ACC112 (cell line): ENCODE measurements at regions not wholly inside any gene's neighbourhood (a gene's known extent, or its start where the extent isn't known, plus 50 kb on each side); places are given as distances from the start of the nearest gene placed in this dataset.

Source experiments
- H2AFZ ChIP-seq: fragments of 200-600 bp; sonication (generic); one replicate; pipeline ENCODE4 v1.6.0; 2017; ENCODE audit warnings: antibody characterized with exemption, low read length; ENCODE audit not compliant: unreplicated experiment
- H3K27ac ChIP-seq: fragments of 200-600 bp; sonication (generic); 2 replicates; pipeline ENCODE4 v1.5.1; 2014; ENCODE audit warnings: low read depth, mild to moderate bottlenecking, antibody characterized with exemption, low read length, moderate library complexity
- H3K27me3 ChIP-seq: fragments of 200-600 bp; sonication (generic); 2 replicates; pipeline ENCODE4 v1.6.1; 2014; ENCODE audit warnings: mild to moderate bottlenecking, antibody characterized with exemption, low read length, moderate library complexity, mixed read lengths; ENCODE audit not compliant: insufficient read depth
- H3K36me3 ChIP-seq: fragments of 200-600 bp; sonication (generic); 2 replicates; pipeline ENCODE4 v1.6.1; 2016; ENCODE audit warnings: mild to moderate bottlenecking, antibody characterized with exemption, low read length, moderate library complexity, mixed read lengths; ENCODE audit not compliant: insufficient read depth
- H3K4me1 ChIP-seq: fragments of 200-600 bp; sonication (generic); one replicate; pipeline ENCODE4 v1.6.1; 2016; ENCODE audit warnings: low read length, mixed read lengths; ENCODE audit not compliant: insufficient read depth, unreplicated experiment, control insufficient read depth
- H3K4me3 ChIP-seq: fragments of 200-600 bp; sonication (generic); 2 replicates; pipeline ENCODE4 v1.5.1; 2014; ENCODE audit warnings: mild to moderate bottlenecking, low read depth, low read length
- H3K79me2 ChIP-seq: fragments of 200-600 bp; sonication (generic); one replicate; pipeline ENCODE4 v1.6.0; 2016; ENCODE audit warnings: low read length; ENCODE audit not compliant: control insufficient read depth, unreplicated experiment, insufficient read depth

DNA sequence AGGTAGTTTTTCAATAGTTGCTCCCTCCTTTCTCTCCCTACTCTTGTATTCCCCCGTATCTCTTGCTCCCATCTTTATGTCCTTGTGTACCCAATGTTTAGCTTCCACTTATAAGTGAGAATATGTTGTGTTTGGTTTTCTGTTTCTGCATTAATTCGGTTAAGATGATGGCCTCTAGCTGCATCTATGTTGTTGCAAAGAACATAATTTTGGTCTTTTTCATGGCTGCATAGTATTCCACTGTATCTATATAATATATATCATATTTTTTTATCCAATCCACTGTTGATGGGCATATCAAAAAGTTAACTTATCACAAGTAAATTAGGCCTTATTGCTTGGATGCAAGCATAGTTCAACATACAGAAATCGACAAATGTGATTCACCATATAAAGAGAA is 594.0 kb downstream of the TYW1 start:
- Histone ChIP-seq H3K27ac (no peak overlapping the region), H3K27me3 (no peaks in the 10 kb centered on the region), H3K79me2 (no peaks in the 10 kb centered on the region), H3K36me3 (no peaks in the 10 kb centered on the region), H3K4me3 (no peak overlapping the region), H3K4me1 (no peaks in the 10 kb centered on the region), H2AFZ (no peak overlapping the region)

DNA sequence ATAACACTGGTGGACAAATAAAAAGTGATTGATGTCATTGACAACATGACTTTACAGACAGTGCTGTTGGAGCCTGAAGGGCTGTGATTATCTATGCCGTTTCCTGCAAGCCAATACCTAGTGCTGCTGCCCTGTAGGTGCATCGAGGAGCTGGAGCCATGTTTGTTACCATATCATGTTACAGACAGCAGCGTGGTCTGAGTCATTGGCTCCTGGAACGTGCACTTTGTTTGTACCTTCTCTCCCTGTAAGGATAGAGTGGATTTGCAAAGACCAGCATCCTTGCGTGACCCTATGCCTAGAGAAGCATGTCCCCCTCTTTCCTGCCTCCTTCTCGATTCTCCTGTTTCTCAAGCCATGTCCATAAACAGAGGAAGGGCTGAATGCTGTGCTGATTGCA is 597.2 kb downstream of the TYW1 start:
- Histone ChIP-seq H3K27me3 (no peaks in the 10 kb centered on the region), H3K79me2 (no peaks in the 10 kb centered on the region), H2AFZ (no peak overlapping the region), H3K36me3 (no peaks in the 10 kb centered on the region), H3K4me1 (no peaks in the 10 kb centered on the region), H3K27ac (no peak overlapping the region), H3K4me3 (no peak overlapping the region)

DNA sequence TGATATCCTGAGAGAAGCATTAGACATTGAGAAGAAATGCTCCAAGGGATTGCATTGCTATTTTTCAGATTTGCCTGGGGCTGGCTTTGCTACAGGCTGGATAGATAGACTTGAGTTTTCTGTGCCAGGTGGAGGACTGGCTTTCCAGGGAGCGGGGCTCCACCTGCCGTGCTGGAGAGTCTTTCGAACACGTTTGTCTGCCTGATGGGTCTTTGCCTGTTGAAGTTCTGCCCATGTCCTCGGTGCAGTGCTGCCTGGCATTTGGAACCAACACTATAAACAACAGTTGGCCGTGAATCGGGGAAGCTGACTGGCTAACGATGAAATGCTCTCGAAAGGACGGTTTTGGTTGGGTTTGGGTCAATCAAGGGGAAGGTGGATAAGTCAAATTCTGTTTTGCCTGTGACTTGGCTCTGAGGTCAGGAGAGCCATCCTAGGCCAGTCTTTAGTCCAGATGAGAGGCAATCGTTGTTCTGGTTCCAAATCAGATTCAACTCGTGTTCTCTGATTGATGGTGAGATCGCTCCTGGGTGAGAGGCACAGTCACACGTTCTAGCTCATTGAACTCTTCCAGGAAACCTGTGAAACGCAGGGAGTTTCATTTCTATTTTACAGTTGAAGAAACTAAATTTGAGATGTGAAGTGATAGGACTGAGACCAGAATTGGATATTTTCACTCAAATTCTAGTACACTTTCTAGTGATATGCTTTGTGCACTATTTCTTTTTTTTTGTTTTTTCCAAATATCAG is 599.0 kb downstream of the TYW1 start:
- Histone ChIP-seq H3K79me2 (no peaks in the 10 kb centered on the region), H3K27me3 (no peaks in the 10 kb centered on the region), H3K27ac (no peak overlapping the region), H3K4me1 (no peaks in the 10 kb centered on the region), H2AFZ (no peak overlapping the region), H3K36me3 (no peaks in the 10 kb centered on the region), H3K4me3 (no peak overlapping the region)

DNA sequence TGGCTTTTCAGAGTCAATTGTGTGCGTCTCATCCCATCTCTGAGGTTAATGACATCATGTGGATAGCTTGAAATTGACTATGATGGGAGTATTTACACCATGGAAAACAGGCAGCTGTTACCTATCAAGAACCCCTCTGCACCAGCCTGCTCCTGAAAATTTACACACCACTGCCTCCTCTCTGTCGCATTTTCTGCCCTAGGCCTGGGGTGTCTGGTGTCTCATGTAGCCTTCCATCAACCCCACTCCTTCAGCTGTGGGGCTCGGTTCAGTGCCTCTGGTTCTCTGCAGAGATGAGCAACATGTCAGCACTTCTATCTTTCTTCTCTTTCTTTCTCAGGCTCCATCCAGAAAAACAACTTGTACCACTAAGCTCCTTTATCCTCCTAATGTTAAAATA is 600.5 kb downstream of the TYW1 start:
- Histone ChIP-seq H2AFZ (no peak overlapping the region), H3K79me2 (no peaks in the 10 kb centered on the region), H3K4me1 (no peaks in the 10 kb centered on the region), H3K27ac (no peak overlapping the region), H3K27me3 (no peaks in the 10 kb centered on the region), H3K36me3 (no peaks in the 10 kb centered on the region), H3K4me3 (no peak overlapping the region)

DNA sequence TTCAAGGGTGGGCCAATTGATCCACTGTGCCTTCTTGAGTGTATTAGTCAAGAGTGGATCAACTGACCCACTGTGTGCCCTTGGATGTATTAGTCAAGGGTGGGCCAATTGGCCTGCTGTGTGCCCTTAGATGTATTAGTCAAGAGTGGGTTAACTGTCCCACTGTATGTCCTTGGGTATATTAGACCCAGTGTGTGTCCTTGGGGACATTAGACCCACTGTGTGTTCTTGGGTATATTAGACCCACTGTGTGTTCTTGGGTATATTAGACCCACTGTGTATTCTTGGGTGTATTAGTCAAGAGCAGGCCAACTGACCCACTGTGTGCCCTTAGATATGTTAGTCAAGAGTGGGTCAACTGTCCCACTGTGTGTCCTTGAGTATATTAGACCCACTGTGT is 601.8 kb downstream of the TYW1 start:
- H2AFZ ChIP-seq: no peak overlapping the region
- no peak overlapping the region for H3K27ac ChIP-seq
- H3K4me3 ChIP-seq: no peak overlapping the region
- no peaks in the 10 kb centered on the region for H3K27me3 ChIP-seq
- H3K36me3 ChIP-seq: no peaks in the 10 kb centered on the region
- no peaks in the 10 kb centered on the region for H3K4me1 ChIP-seq
- no peaks in the 10 kb centered on the region for H3K79me2 ChIP-seq

DNA sequence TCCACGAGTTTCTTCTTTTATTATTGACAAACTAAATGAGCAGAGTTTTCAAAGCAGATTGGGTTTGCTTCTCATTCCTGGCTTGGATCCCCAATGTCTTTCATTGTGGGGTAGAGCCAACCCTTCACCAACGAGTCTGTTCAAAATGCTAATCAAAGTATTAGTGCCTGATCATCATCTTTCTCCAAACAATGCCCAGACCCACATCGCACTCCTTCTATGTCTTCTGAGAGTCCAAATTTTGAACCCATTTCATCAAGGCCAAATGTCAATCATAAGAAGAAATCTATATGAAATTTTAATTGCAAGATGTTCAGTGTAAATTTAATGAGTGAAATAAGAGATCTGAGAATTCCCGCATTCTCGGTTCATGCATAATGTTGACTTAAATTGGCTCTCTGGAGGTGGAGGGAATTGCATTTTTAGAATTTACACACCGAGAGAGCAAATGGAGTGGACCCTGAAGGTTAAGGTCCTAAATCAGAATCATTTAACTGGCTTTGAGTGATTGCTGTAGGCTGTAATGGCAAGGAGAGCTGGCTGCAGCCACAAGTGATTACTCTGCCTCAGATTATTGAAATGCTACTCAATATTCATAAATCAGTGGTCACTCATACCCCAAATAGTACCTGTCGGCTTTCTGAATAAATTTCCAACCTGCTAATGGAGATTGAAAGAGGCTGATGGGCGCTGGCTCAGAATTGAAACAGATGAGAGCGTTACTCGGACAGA is 602.9 kb downstream of the TYW1 start:
- H3K27ac ChIP-seq: no peak overlapping the region
- no peak overlapping the region for H3K4me3 ChIP-seq
- H2AFZ ChIP-seq: no peak overlapping the region
- H3K36me3 ChIP-seq: no peaks in the 10 kb centered on the region
- H3K27me3 ChIP-seq: no peaks in the 10 kb centered on the region
- H3K79me2 ChIP-seq: no peaks in the 10 kb centered on the region
- H3K4me1 ChIP-seq: no peaks in the 10 kb centered on the region

DNA sequence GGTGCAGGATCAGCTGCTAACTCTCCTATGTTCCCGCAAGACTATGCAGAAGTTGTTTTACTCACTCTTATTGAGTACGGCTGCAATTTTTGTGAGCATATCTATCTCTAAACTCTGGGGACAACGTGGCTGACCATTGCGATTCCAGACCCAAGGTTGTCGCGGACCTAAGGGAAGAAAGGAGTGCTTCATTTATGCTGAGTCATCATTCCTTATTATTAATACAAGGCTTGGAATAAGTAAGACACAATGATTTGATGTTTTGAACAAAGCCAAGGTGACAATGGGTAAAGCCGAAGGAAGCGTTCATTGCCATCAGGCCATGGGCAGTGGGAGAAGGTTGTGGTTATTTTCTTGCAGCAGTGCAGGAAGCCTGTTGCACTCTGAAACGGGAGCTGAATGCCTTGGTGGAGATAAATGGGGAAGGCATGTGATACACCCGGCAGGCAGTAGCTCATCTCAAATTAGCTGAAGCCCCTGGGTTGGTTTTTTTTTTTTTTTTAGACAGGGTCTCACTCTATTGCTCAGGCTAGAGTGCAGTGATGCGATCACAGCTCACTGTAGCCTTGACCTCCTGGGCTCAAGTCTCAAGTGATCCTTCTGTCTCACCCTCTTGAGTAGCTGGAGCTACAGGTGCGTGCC is 605.7 kb downstream of the TYW1 start:
- no peaks in the 10 kb centered on the region for H3K79me2 ChIP-seq
- no peak overlapping the region for H3K4me3 ChIP-seq
- H2AFZ ChIP-seq: no peak overlapping the region
- H3K36me3 ChIP-seq: no peaks in the 10 kb centered on the region
- H3K27ac ChIP-seq: no peak overlapping the region
- H3K4me1 ChIP-seq: no peaks in the 10 kb centered on the region
- no peaks in the 10 kb centered on the region for H3K27me3 ChIP-seq

DNA sequence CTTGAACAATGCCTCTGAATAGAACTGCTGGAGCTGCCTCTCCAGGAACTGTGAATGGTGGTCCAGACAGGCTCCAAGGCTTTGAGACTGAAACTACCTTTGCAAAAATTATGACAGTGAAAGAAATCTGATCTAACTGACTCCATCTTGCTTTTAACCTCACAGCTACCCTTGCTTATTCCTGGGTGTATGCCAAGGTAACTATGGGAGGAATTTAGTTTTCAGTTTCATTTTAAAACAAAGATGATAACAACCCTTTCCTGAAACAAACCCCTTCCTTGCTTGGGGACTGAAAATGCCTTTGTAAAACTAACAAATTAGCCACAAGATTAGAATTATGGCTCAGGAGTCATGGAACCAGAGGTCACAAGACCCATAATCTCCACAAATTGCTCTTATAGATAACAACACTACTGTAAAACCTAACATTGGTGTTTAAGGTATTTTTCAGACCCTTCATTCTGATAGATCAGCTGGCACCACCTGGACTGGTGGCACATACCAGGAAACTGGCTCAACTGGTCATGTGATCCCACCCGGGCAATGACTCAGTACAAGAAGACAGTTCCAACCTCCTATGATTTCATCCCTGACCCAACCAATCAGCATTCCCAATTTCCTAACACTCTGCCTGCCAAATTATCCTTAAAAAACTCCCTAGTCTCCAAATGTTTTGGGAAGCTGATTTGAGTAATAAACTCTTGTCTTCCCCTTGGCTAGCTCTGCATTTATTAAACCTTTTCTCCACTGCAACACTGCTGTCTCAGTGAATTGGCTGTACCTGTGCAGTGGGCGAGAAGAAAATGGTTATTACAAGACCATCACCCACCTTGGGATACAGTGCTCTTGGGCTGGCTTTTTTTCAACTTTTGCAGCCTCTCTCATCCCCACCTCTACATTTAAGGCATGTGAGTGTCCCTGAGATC is 608.1 kb downstream of the TYW1 start:
- H2AFZ ChIP-seq: no peak overlapping the region

DNA sequence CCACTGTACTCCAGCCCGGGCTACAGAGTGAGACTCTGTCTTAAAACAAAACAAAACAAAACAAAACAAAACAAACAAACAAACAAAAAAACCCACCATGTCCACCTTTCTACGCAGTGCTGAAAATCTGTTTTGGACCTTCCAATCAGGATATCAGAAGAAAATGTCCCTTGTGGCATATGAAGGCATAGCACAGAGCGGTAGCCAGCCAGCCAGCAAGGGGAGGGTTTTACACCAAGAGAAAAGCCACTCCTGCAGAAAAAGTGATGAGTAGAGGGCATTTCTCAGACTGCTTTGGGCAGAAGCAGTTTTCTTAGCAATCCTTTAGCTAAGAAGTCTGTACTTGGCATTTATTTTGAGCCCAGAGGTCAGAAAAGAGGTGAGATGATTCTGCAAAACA is 612.2 kb downstream of the TYW1 start:
- no peaks in the 10 kb centered on the region for H3K79me2 ChIP-seq
- H3K27ac ChIP-seq: no peak overlapping the region
- H3K4me1 ChIP-seq: no peaks in the 10 kb centered on the region
- H3K27me3 ChIP-seq: no peaks in the 10 kb centered on the region
- H3K36me3 ChIP-seq: no peaks in the 10 kb centered on the region
- no peak overlapping the region for H3K4me3 ChIP-seq
- H2AFZ ChIP-seq: no peak overlapping the region

More for the DNA sequence above, 608.1 kb downstream of the TYW1 start:
- H3K27ac ChIP-seq: no peak overlapping the region
- H3K27me3 ChIP-seq: no peaks in the 10 kb centered on the region
- no peak overlapping the region for H3K4me3 ChIP-seq
- no peaks in the 10 kb centered on the region for H3K4me1 ChIP-seq
- no peaks in the 10 kb centered on the region for H3K79me2 ChIP-seq
- no peaks in the 10 kb centered on the region for H3K36me3 ChIP-seq

DNA sequence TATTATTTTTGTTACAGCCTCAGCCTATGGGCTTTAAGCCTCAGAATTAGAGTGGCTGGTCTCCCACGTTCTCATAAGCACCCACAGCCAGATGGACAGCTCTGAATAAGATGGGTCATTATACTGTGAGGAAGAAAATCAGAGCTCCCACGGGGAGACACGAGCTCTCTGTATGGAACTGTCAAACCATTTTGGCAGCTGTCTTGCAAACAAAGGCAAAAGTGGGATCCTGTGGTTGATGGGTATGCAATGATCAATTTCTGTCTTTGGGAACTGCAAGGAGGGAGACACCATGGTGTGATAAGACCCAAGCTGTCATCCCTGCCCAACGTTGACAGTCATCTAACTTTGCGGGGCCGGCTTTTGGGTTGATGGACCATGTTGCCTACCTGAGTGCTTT is 614.3 kb downstream of the TYW1 start:
- Histone ChIP-seq H2AFZ (no peak overlapping the region), H3K27me3 (no peaks in the 10 kb centered on the region), H3K79me2 (no peaks in the 10 kb centered on the region), H3K27ac (no peak overlapping the region), H3K4me3 (no peak overlapping the region), H3K4me1 (no peaks in the 10 kb centered on the region), H3K36me3 (no peaks in the 10 kb centered on the region)
